ENCODE measurements at regions not wholly inside any gene's neighbourhood (a gene's known extent, or its start where the extent isn't known, plus 50 kb on each side); places are given as distances from the start of the nearest gene placed in this dataset.

DNA sequence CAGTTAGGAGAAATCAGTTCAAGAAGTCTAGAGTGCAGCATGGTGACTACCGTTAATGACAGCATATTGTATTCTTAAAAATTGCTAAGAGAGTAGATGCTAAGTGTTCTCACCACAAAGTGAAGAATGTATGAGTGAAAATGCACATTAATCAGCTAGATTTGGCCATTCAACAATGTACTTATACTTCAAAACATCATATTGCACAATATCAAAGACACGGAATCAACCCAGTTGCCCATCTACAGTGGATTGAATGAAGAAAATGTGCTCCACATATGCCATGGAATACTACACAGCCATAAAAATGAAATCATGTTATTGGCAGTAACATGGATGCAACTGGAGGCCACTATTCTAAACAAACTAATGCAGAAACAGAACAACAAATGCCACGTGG is 119.9 kb upstream of the NDN start:
- intact Hi-C loops (cut with DNase I), result no loop called here

GRCh38 chr15:23823508-23823907 is 136.4 kb upstream of the NDN start:
- intact Hi-C loops (cut with DNase I), result no loop called here
- Histone ChIP-seq H3K27me3 (no peaks in the 10 kb centered on the region), H3K4me1 (no peaks in the 10 kb centered on the region), H3K9me3 (peaks cover 0 to 4% (median 0%) of the 10 kb centered on the region in 4 donors), H3K27ac (no peak overlapping the region), H3K36me3 (no peaks in the 10 kb centered on the region), H3K4me3 (no peak overlapping the region)
- no peak for DNase-seq
- 76 to 84% methylated on average over 7 of the region's 7 CpGs for WGBS, 2 donors
- no peak for TF ChIP-seq EP300 (IDR thresholded peaks at IDR 0.05)
- TF ChIP-seq POLR2A (IDR thresholded peaks at IDR 0.05), result no peak
- TF ChIP-seq POLR2AphosphoS5 (IDR thresholded peaks at IDR 0.05), result no peak
- TF ChIP-seq, protein P1, sequence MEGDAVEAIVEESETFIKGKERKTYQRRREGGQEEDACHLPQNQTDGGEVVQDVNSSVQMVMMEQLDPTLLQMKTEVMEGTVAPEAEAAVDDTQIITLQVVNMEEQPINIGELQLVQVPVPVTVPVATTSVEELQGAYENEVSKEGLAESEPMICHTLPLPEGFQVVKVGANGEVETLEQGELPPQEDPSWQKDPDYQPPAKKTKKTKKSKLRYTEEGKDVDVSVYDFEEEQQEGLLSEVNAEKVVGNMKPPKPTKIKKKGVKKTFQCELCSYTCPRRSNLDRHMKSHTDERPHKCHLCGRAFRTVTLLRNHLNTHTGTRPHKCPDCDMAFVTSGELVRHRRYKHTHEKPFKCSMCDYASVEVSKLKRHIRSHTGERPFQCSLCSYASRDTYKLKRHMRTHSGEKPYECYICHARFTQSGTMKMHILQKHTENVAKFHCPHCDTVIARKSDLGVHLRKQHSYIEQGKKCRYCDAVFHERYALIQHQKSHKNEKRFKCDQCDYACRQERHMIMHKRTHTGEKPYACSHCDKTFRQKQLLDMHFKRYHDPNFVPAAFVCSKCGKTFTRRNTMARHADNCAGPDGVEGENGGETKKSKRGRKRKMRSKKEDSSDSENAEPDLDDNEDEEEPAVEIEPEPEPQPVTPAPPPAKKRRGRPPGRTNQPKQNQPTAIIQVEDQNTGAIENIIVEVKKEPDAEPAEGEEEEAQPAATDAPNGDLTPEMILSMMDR (IDR thresholded peaks at IDR 0.05), result no peak

More for the DNA sequence above, 119.9 kb upstream of the NDN start:
- no peaks in the 10 kb centered on the region for H3K4me1 ChIP-seq
- no peak overlapping the region for H3K4me3 ChIP-seq
- no peaks in the 10 kb centered on the region for H3K27me3 ChIP-seq
- H3K9me3 ChIP-seq, result peaks cover 0 to 4% (median 0%) of the 10 kb centered on the region in 4 donors
- TF ChIP-seq POLR2A (IDR thresholded peaks at IDR 0.05), result no peak
- TF ChIP-seq EP300 (IDR thresholded peaks at IDR 0.05), result no peak
- TF ChIP-seq, protein P1 (IDR thresholded peaks at IDR 0.05), result no peak
- TF ChIP-seq POLR2AphosphoS5 (IDR thresholded peaks at IDR 0.05), result no peak
- H3K27ac ChIP-seq, result no peak overlapping the region
- no peak for DNase-seq
- H3K36me3 ChIP-seq, result no peaks in the 10 kb centered on the region
- WGBS, 2 donors, result 60 to 65% methylated on average over 3 of the region's 3 CpGs

DNA sequence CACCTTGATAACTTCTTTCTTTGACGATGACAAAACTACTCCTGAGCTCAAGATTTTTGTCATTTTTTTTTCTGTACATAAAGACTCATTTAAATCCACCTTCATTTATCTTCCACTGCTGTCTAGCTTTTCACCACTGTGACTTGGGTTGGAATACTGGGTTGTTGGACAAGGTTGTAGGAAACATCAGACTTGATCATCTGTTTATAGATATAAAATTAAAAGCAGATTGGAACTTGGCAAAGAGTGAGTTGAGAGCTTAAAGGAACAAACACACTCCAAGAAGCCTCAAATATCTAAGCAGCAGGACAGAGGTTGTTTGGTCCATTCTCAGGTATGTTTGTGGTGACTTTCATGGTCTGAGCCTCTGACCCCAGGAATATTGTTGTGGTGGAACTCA is 141.7 kb upstream of the NDN start:
- no peaks in the 10 kb centered on the region for H3K27me3 ChIP-seq
- no peak overlapping the region for H3K4me3 ChIP-seq
- DNase-seq, result no peak
- no peaks in the 10 kb centered on the region for H3K9me3 ChIP-seq
- no peaks in the 10 kb centered on the region for H3K36me3 ChIP-seq
- TF ChIP-seq, protein P1 (IDR thresholded peaks at IDR 0.05), result no peak
- TF ChIP-seq EP300 (IDR thresholded peaks at IDR 0.05), result no peak
- no peak for TF ChIP-seq POLR2A (IDR thresholded peaks at IDR 0.05)
- TF ChIP-seq POLR2AphosphoS5 (IDR thresholded peaks at IDR 0.05), result no peak
- H3K4me1 ChIP-seq, result no peaks in the 10 kb centered on the region
- 63 to 74% methylated on average over 1 of the region's 1 CpG for WGBS, 2 donors
- intact Hi-C loops (cut with DNase I), result no loop called here
- H3K27ac ChIP-seq, result no peak overlapping the region

DNA sequence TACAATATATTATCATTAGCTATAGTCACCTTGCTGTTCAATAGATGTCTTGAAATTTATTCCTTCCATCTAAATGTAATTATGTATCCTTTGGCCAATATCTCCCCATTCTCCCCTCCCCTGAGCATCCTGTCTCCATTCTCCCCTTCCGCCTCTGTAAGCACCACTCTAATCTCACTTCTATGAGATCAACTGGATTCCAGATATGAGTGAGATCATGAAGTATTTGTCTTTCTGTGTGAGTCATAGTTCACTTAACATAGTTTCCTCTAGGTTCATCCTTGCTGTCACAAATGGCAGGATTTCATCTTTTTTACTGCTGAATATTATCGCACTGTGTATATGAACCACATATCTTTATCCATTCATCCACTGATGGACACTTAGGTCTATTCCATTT is 148.8 kb upstream of the NDN start:
- WGBS, 2 donors, result 94 to 95% methylated on average over 2 of the region's 2 CpGs
- H3K4me3 ChIP-seq, result no peak overlapping the region
- no peaks in the 10 kb centered on the region for H3K4me1 ChIP-seq
- no peaks in the 10 kb centered on the region for H3K9me3 ChIP-seq
- no peaks in the 10 kb centered on the region for H3K27me3 ChIP-seq
- no peaks in the 10 kb centered on the region for H3K36me3 ChIP-seq
- intact Hi-C loops (cut with DNase I), result no loop called here
- no peak for TF ChIP-seq EP300 (IDR thresholded peaks at IDR 0.05)
- no peak for DNase-seq
- H3K27ac ChIP-seq, result no peak overlapping the region

GRCh38 chr15:23839893-23840474 is 152.9 kb upstream of the NDN start:
- Histone ChIP-seq H3K27ac (no peak overlapping the region), H3K4me1 (no peaks in the 10 kb centered on the region), H3K4me3 (no peak overlapping the region), H3K36me3 (no peaks in the 10 kb centered on the region), H3K27me3 (no peaks in the 10 kb centered on the region), H3K9me3 (no peaks in the 10 kb centered on the region)
- WGBS, 2 donors, result 45 to 51% methylated on average over 6 of the region's 6 CpGs
- TF ChIP-seq EP300 (IDR thresholded peaks at IDR 0.05), result no peak
- TF ChIP-seq POLR2AphosphoS5 (IDR thresholded peaks at IDR 0.05), result no peak
- no peak for TF ChIP-seq POLR2A (IDR thresholded peaks at IDR 0.05)
- TF ChIP-seq, protein P1 (IDR thresholded peaks at IDR 0.05), result no peak
- no peak for DNase-seq
- intact Hi-C loops (cut with DNase I), result no loop called here

All from sigmoid colon (tissue), 6 donors.